ENCODE measurements at regions not wholly inside any gene's neighbourhood (a gene's known extent, or its start where the extent isn't known, plus 50 kb on each side); places are given as distances from the start of the nearest gene placed in this dataset.
A peak's percentile ranks its signal among the peaks of the same experiment; 100 is the strongest.

GRCh38 chr13:22063416-22064124 is 392.7 kb downstream of the FGF9 start:
- no peak for DNase-seq

GRCh38 chr13:22064854-22065620 is 394.2 kb downstream of the FGF9 start:
- no peak for DNase-seq

DNA sequence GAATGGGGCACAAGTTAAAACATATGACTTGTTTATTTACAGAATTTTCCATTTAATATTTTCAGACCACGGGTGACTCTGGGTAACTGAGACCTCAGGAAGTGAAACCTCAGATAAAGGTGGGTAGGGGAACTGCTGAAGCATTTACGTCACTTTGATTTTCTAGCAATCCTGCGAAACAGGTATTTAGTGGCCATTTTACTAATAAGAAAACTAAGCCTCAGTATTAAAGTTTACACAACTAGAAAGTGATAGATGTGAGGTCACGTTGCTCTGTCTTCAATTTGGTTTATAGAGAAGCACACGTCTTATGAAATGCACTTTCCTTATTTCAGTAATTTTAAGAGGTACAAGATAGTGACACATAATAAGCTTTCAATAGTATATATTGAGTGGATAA is 402.8 kb downstream of the FGF9 start:
- DNase-seq, result no peak

DNA sequence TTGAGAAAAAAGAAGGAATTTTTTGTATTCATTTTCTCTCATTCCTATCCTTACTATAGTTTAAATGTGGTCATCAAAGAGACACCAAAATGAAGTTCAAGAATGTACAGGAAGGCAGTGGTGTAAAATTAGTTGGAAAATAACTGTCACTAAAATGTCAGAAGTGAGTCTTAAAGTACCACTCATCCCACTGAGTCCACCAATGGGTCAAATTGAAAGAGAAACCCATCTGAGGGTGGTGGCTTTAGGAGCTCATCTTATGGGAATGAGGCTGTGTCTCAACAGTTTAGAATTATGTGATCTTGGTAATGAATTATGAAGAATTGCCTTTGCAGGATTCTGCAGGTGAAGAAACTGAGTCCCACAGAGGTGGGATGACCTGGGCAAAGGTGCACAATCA is 403.5 kb downstream of the FGF9 start:
- DNase-seq, result peak in 1 of 2 experiments; percentile 36

GRCh38 chr13:22076658-22077057 is 405.8 kb downstream of the FGF9 start:
- no peak for DNase-seq

- no peak for DNase-seq
Measured at GRCh38 chr13:22077205-22077683, 406.4 kb downstream of the FGF9 start.

GRCh38 chr13:22077764-22078163 is 406.9 kb downstream of the FGF9 start:
- no peak for DNase-seq

DNA sequence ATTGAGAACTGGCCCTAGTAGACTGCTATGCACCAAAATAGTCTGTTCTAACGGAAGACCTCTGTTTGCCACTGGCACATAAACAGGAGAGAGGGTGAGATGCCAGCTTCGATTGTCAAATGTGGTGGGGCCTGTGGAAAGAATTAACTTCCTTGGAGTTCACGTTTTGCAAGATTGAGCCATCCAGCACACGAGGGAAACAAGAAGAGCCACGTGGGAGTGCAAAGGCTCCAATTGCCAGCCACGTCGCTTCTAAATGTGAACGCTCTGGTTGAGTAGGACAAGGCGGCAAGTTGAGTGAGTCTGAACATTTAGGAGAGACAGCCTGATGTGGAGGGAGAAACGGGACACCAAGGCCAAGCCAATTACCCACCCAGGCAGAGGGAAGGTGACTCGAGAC is 409.1 kb downstream of the FGF9 start:
- DNase-seq, result no peak

DNA sequence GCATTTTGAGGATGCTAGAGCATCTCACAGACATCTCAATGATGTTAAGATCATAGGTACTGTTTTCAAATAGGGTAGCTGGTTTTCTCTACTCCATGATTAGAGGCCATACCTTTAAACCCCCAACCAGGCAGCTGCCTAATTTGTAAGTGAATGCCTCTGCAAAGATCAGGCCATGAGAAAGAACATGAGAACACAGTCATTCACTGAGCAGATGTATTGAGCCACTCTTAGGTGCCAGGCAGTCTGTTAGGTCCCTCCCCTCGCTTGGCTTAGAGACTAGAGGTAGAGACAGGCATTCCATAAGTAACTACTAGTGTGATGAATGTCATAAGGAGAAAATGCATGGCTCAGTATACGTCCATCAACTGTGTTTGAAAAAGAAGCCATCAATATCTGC is 410.0 kb downstream of the FGF9 start:
- DNase-seq, result no peak

DNA sequence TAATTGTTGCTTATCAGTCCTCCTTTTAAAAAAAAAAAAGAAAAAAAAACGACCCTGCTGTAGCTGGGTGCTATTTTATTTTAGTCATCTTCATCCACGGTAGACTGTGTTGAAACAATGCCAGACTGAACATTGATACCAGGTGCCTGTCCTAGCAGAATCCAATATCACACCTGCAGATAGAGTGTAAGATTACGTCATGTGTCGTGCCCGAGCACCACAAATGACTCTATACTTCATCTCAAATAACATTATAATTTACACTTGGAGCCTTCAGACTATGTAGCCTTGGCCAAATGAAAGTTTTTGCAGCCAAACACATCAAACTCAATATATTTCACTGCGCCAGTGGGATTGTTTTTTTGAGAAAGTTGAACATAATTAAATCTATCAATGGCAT is 410.6 kb downstream of the FGF9 start:
- no peak for DNase-seq

GRCh38 chr13:22082030-22082429 is 411.2 kb downstream of the FGF9 start:
- no peak for DNase-seq

DNA sequence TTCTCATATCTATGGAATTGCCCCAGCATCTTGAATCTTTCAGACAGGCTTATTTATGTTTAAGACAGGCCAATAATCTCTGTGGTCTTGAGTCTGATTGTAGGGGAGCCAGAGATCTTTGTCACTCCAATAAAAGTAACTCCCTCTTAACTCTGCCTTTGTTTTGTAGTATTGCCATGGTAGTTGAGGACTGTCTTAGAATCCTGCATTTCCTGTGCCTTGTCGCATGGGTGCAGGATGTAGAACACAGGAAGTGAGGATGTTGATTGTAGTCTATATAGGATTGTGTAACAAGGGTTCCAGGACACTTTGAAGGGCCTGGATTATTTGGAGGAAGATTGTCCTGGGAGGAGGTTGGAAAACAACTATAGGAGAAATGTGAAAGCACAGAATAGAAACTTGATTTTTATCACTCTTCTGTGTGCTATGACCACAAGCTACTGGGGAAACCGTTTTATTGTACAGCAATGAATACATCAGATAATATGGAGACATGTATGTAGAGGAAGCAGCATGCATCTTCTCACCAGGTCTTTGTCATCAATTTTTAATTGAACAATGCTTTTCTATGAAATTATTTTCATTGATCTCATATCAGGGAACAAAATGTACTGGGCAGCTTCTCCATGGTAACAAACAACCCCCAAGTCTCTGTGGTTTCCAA is 411.7 kb downstream of the FGF9 start:
- no peak for DNase-seq

- DNase-seq, result no peak
Measured at GRCh38 chr13:22085001-22085400, 414.1 kb downstream of the FGF9 start.

DNA sequence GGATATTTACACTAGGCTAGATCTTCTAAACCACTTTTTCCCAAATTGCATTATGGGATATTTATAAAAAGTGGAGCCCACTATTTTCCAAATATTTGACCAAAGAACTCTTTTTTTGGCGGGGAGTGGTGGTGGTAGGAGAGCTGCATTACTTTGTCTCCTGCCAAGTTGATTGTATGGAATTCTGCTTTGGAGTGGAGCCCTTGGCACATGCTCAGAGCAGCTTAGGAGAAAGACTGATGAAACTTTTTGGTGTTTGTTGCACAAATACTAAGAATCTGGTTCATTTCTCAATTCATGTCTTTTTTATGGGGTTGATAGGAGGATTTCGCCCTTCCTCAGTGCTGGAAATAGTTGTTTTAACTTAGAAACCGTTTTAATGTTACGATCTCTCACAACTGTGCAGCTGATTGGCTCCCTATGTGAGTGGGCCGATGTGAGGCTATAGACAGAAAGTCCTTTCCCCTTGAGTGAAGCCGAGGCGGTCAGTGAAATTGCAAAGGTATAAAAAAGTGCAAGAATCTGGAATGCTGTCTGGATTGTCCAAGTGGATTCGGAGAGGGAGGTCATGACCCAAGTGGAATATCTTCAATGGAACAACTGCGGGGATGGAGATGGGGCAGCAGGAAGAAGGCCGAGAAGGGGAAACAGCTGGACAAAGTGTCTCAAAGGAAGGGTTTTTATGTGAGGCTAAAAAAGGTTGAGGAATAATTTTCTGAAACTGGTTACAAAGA is 415.9 kb downstream of the FGF9 start:
- DNase-seq, result no peak

GRCh38 chr13:22090106-22090505 is 419.2 kb downstream of the FGF9 start:
- DNase-seq, result no peak

DNA sequence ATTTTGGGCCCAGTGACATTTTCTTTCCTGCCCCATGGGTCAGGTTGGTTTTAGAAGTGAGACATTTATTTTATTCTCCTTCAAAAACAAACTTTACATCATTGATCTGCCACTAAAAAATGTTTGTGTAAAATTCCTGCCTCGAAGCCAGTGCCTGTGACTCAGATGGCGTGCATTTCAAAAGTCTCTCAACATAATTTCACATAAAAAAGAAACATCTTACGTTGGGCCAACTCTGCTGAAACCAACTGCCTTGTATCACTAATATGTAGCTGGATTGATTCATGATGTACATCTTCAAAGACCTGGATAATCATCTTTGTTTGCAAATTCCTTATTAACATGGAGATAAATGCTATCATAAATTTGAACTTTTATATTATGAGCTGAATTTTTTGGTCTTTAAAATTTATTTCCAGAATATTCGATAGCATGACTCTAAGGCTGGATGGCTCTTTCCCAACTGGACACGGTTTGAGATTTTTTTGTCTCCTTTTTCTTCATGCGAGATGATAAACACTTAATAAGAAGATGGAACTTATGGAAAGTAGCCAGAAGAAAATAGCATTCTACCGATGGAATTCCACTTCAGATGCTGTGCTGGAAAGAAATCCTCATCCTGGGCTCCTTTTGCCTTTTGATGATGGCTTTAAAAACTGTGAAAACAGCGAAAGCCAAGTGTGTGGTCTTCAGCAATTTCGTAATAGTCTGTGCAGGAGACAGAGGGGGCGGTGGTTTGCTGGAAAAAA is 420.5 kb downstream of the FGF9 start:
- DNase-seq, result no peak

DNA sequence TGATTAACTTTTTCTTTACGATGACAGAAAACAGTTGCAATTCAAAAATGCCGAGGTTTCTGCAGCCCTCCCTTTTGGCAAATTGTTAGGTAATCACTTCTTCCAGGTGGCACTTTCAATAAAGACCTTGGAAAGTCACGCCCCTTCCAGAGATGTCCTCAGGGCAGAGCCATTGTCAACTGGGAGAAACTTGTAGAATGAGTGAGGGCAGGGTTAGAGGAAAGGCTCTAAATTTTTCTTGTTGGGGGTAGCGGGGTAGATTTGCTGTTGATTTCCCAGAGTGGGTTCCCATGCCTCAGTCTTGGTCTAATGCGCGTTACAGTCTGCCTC is 421.1 kb downstream of the FGF9 start:
- no peak for DNase-seq

- no peak for DNase-seq
Measured at GRCh38 chr13:22092791-22093560, 422.1 kb downstream of the FGF9 start.

- no peak for DNase-seq
Measured at GRCh38 chr13:22095794-22096193, 424.9 kb downstream of the FGF9 start.

DNA sequence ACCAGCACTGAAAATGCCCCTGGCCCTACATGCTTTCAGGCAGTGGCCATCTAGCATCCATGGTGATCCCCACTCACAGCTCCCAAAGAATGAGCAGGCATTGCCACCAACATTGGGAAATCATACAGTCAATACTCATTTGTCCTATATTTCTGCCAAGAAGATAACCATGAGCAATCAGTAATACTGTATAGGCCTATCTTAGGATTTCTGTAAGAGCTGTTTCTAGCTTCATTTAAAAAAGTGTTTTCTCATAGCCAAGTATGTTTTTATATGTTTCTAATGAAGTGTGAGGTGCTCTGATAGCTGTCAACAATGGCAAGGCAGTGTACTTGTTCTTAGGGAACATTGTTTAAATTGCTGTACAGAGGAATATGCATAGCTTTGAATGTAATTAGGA is 428.7 kb downstream of the FGF9 start:
- DNase-seq, result no peak

GRCh38 chr13:22102271-22102670 is 431.4 kb downstream of the FGF9 start:
- no peak for DNase-seq
